Esophagus muscularis mucosa (tissue), 4 donors: ENCODE measurements at regions not wholly inside any gene's neighbourhood (a gene's known extent, or its start where the extent isn't known, plus 50 kb on each side); places are given as distances from the start of the nearest gene placed in this dataset.

Experiments used
- CTCF ChIP-seq, 3 experiments: fragments of 200-600 bp in 2 of 3; fragments of 450-650 bp in 1 of 3; sonication (generic) in 2 of 3; IDR thresholded peaks; one replicate each; pipeline ENCODE4 v1.5.1; 2017 to 2019; ENCODE audit warnings: antibody characterized with exemption in 3 of 3, mild to moderate bottlenecking in 2 of 3, moderate library complexity in 1 of 3
- EP300 ChIP-seq: sonication (generic); formaldehyde crosslinking; IDR thresholded peaks from one replicate; pipeline ENCODE4 v1.6.1; 2017; ENCODE audit warnings: antibody characterized with exemption
- POLR2A ChIP-seq: fragments of 450-650 bp; IDR thresholded peaks from one replicate; pipeline ENCODE4 v1.6.1; 2017; ENCODE audit warnings: antibody characterized with exemption, moderate library complexity, mild to moderate bottlenecking, low read depth
- POLR2AphosphoS5 ChIP-seq, 2 donors: sonication (generic); formaldehyde crosslinking; IDR thresholded peaks; one replicate each; pipeline ENCODE4 v1.6.1; 2017; ENCODE audit warnings: antibody characterized with exemption in 2 of 2

DNA sequence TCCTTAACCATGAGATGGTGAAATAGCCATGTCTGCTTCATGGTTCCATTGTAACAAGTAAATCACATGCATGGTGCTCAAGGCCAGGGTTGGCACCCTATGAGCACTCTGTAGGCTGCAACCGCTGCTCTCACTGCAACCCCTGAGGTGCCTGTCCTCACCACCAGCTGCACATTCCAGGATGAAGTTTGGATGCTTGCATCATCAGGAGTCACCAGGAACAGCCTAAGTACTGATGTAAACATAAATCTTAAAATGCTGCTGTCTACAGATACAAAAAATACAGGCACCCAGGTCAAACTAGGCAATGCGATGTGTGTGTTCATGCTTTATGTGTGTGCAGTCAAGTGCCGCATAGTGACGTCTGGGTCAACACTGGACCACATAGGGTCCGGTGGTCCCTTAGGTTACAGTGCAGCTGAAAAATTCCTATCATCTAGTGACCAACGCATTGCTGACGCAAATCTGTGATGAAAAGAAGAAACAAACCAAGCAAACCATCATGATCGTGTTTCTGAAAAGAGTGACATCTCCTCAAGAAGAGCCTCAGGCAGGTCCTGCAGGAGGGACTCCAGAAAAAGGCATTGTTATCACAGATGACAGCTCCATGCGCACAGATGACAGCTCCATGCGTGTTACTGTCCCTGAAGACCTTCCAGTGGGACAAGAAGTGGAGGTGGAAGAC, 234.8 kb downstream of the AUH start:
- TF ChIP-seq CTCF (IDR thresholded peaks at IDR 0.05) (no peak), POLR2AphosphoS5 (IDR thresholded peaks at IDR 0.05) (no peak), EP300 (no peak), POLR2A (no peak)
